ENCODE measurements at regions not wholly inside any gene's neighbourhood (a gene's known extent, or its start where the extent isn't known, plus 50 kb on each side); places are given as distances from the start of the nearest gene placed in this dataset.
A peak's percentile ranks its signal among the peaks of the same experiment; 100 is the strongest.

DNA sequence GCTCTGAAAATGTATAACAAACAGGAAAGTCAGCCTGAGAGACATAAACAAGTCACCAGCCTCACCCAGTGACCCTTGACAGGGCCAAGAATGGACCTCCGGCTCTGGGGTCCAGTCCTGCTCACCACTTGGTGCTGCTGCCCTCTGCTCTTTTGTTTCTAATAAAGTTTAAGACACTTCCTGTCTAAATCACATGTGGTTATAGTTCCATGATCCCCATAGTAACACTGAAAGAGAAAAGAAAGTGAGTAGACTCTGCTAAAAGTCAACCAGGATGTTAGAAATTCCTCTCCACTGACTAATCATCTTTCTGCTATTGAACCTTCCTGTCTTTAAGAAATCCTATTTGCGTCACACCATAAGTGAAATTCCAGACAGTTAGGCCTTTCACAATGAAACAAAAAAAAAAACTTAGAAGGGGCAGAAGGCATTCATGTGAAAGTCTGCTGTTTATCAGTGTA lies 179.2 kb upstream of the BET1 start:
- Histone ChIP-seq H3F3A (ENCODE audit: low read length, unreplicated experiment) (peaks cover 4% of the 10 kb centered on the region), H3K4me3 (ENCODE audit: low read length) (peak overlapping the region; percentile 29; the same call in 1 of the 2 replicates), H4K20me1 (ENCODE audit: low read length) (no peaks in the 10 kb centered on the region), H3K9me2 (replicated peaks; ENCODE audit: low read length) (no peaks in the 10 kb centered on the region), H3K9me3 (ENCODE audit: low read length) (no peaks in the 10 kb centered on the region), H3K4me2 (ENCODE audit: low read length) (peak overlapping the region; percentile 73), H3K36me3 (ENCODE audit: low read depth, low read length) (no peaks in the 10 kb centered on the region), H3K27ac (ENCODE audit: low read length) (peak overlapping the region; percentile 97), H3K79me2 (ENCODE audit: low read length) (no peaks in the 10 kb centered on the region), H3K9ac (ENCODE audit: low read length) (peak overlapping the region; percentile 76), H3K4me1 (ENCODE audit: insufficient read depth, low read length) (peaks cover 24% of the 10 kb centered on the region), H3K27me3 (ENCODE audit: low read length) (no peaks in the 10 kb centered on the region), H2AFZ (ENCODE audit: low read length) (peak overlapping the region; percentile 55)
- ChIA-PET POLR2A (ENCODE audit: unreplicated experiment) (no interaction called here), CTCF (interaction anchor here (0.7 kb wide), 1 partner anchor 94 kb away, joined by 4 read pairs; no protein-coding TSS in a partner anchor)
- DNase-seq (peak; percentile 95), ATAC-seq (peak; percentile 88)
- intact Hi-C loops (cut with micrococcal nuclease): loop anchor here (1.0 to 10.0 kb wide), 3 partner anchors 61 to 294 kb away; partner anchors contain the start of gene BET1
- TF ChIP-seq, protein P1, sequence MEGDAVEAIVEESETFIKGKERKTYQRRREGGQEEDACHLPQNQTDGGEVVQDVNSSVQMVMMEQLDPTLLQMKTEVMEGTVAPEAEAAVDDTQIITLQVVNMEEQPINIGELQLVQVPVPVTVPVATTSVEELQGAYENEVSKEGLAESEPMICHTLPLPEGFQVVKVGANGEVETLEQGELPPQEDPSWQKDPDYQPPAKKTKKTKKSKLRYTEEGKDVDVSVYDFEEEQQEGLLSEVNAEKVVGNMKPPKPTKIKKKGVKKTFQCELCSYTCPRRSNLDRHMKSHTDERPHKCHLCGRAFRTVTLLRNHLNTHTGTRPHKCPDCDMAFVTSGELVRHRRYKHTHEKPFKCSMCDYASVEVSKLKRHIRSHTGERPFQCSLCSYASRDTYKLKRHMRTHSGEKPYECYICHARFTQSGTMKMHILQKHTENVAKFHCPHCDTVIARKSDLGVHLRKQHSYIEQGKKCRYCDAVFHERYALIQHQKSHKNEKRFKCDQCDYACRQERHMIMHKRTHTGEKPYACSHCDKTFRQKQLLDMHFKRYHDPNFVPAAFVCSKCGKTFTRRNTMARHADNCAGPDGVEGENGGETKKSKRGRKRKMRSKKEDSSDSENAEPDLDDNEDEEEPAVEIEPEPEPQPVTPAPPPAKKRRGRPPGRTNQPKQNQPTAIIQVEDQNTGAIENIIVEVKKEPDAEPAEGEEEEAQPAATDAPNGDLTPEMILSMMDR (conservative IDR thresholded peaks at IDR 0.05; ENCODE audit: low read depth, low read length): no peak
- TF ChIP-seq EZH2phosphoT487 (IDR thresholded peaks at IDR 0.05; ENCODE audit: borderline replicate concordance, low read length): no peak
- TF ChIP-seq EZH2 (IDR thresholded peaks at IDR 0.05; ENCODE audit: low read length, unreplicated experiment): no peak
- no TSS peak for BruUV-seq (replicated peaks)

DNA sequence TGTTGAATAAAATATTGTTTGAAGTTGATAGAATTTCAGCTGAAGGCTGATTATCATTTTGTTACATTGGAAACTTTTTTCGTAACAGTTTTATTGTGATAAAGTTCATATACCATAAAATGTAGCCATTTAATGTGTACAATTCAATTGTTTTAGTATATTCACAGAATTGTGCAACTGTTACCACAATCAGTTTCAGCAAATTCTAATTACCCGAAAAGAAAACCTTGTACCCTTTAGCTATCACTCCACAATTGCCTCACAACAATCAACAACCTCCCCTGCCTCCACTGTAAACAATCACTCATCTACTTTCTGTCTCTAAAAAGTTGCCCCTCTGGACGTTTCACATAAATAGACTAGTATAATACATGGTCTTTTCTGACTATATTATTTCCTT lies 179.7 kb upstream of the BET1 start:
- ATAC-seq (no peak), DNase-seq (peak; percentile 9)
- ChIA-PET POLR2A (ENCODE audit: unreplicated experiment) (no interaction called here), CTCF (no interaction called here)
- no peaks in the 10 kb centered on the region for H4K20me1 ChIP-seq (ENCODE audit: low read length)
- H3K9ac ChIP-seq (ENCODE audit: low read length): peak overlapping the region; percentile 76
- peak overlapping the region; percentile 73 for H3K4me2 ChIP-seq (ENCODE audit: low read length)
- H3K9me3 ChIP-seq (ENCODE audit: low read length): no peaks in the 10 kb centered on the region
- intact Hi-C loops (cut with micrococcal nuclease): loop anchor here (1.0 to 10.0 kb wide), 3 partner anchors 61 to 295 kb away; partner anchors contain the start of gene BET1
- TF ChIP-seq, protein P1 (conservative IDR thresholded peaks at IDR 0.05; ENCODE audit: low read depth, low read length): no peak
- TF ChIP-seq EZH2phosphoT487 (IDR thresholded peaks at IDR 0.05; ENCODE audit: borderline replicate concordance, low read length): no peak
- TF ChIP-seq EZH2 (IDR thresholded peaks at IDR 0.05; ENCODE audit: low read length, unreplicated experiment): no peak
- no peaks in the 10 kb centered on the region for H3K79me2 ChIP-seq (ENCODE audit: low read length)
- peak overlapping the region; percentile 97 for H3K27ac ChIP-seq (ENCODE audit: low read length)
- peaks cover 4% of the 10 kb centered on the region for H3F3A ChIP-seq (ENCODE audit: low read length, unreplicated experiment)
- no peaks in the 10 kb centered on the region for H3K27me3 ChIP-seq (ENCODE audit: low read length)
- H3K9me2 ChIP-seq (replicated peaks; ENCODE audit: low read length): no peaks in the 10 kb centered on the region
- H2AFZ ChIP-seq (ENCODE audit: low read length): peak overlapping the region; percentile 55
- H3K4me1 ChIP-seq (ENCODE audit: insufficient read depth, low read length): peaks cover 24% of the 10 kb centered on the region
- peak overlapping the region; percentile 26; the same call in 1 of the 2 replicates for H3K4me3 ChIP-seq (ENCODE audit: low read length)
- TSS peak; percentile 97 for BruUV-seq (replicated peaks)
- H3K36me3 ChIP-seq (ENCODE audit: low read depth, low read length): no peaks in the 10 kb centered on the region

DNA sequence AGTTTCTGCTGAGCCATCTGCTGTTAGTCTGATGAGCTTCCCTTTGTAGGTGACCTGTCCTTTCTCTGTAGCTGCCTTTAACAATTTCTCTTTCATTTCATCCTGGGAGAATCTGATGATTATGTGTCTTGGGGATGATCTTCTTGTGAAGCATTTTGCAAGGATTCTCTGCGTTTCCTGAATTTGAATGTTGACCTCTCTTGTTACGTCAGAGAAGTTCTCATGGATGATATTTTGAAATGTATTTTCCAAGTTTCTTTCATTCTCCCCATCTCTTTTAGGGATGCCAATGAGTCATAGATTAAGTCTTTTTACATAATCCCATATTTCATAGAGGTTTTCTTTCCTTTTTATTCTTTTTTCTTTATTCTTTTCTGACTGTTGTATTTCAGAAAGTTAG lies 184.2 kb upstream of the BET1 start:
- Histone ChIP-seq H2AFZ (ENCODE audit: low read length) (no peak overlapping the region), H3F3A (ENCODE audit: low read length, unreplicated experiment) (no peaks in the 10 kb centered on the region), H3K9me3 (ENCODE audit: low read length) (no peaks in the 10 kb centered on the region), H4K20me1 (ENCODE audit: low read length) (no peaks in the 10 kb centered on the region), H3K9me2 (replicated peaks; ENCODE audit: low read length) (no peaks in the 10 kb centered on the region), H3K27me3 (ENCODE audit: low read length) (no peaks in the 10 kb centered on the region), H3K4me3 (ENCODE audit: low read length) (no peak overlapping the region), H3K79me2 (ENCODE audit: low read length) (no peaks in the 10 kb centered on the region), H3K9ac (ENCODE audit: low read length) (no peak overlapping the region), H3K4me2 (ENCODE audit: low read length) (no peak overlapping the region), H3K4me1 (ENCODE audit: insufficient read depth, low read length) (peaks cover 23% of the 10 kb centered on the region), H3K36me3 (ENCODE audit: low read depth, low read length) (no peaks in the 10 kb centered on the region), H3K27ac (ENCODE audit: low read length) (no peak overlapping the region)
- intact Hi-C loops (cut with micrococcal nuclease): loop anchor here (10.0 kb wide), 1 partner anchor 56 kb away; no protein-coding TSS in a partner anchor
- TF ChIP-seq, protein P1 (conservative IDR thresholded peaks at IDR 0.05; ENCODE audit: low read depth, low read length): no peak
- TF ChIP-seq EZH2phosphoT487 (IDR thresholded peaks at IDR 0.05; ENCODE audit: borderline replicate concordance, low read length) (no peak), EZH2 (IDR thresholded peaks at IDR 0.05; ENCODE audit: low read length, unreplicated experiment) (no peak)
- BruUV-seq (replicated peaks): no TSS peak
- CTCF ChIA-PET: no interaction called here
- DNase-seq (no peak), ATAC-seq (no peak)
- POLR2A ChIA-PET (ENCODE audit: unreplicated experiment): no interaction called here
